Mucosa of stomach (tissue), 1 donor: ENCODE measurements at regions not wholly inside any gene's neighbourhood (a gene's known extent, or its start where the extent isn't known, plus 50 kb on each side); places are given as distances from the start of the nearest gene placed in this dataset.
"Not testable (repeated sequence)": the region's sequence is repeated elsewhere in the genome, so short reads cannot be mapped to it uniquely, and the experiment has no call there.

ENCODE experiments used
- H3K27me3 ChIP-seq: one replicate; pipeline ENCODE4 v1.7.0; 2013; ENCODE audit warnings: mild to moderate bottlenecking, low read length; ENCODE audit not compliant: control insufficient read depth, insufficient read depth
- H3K36me3 ChIP-seq: one replicate; pipeline ENCODE4 v1.7.0; 2013; ENCODE audit warnings: low read length; ENCODE audit not compliant: control insufficient read depth, insufficient read depth
- H3K4me1 ChIP-seq: one replicate; pipeline ENCODE4 v1.7.0; 2013; ENCODE audit warnings: mild to moderate bottlenecking, low read length; ENCODE audit not compliant: control insufficient read depth, insufficient read depth
- H3K4me3 ChIP-seq: one replicate; pipeline ENCODE4 v1.7.0; 2013; ENCODE audit warnings: low read length
- H3K9ac ChIP-seq: one replicate; pipeline ENCODE4 v1.7.0; 2013; ENCODE audit warnings: mild to moderate bottlenecking, low read length, moderate library complexity
- H3K9me3 ChIP-seq: one replicate; pipeline ENCODE4 v1.7.0; 2013; ENCODE audit warnings: mild to moderate bottlenecking, low read length, moderate library complexity; ENCODE audit not compliant: control insufficient read depth
- donor health status: Pancreatic carcinoma.

DNA sequence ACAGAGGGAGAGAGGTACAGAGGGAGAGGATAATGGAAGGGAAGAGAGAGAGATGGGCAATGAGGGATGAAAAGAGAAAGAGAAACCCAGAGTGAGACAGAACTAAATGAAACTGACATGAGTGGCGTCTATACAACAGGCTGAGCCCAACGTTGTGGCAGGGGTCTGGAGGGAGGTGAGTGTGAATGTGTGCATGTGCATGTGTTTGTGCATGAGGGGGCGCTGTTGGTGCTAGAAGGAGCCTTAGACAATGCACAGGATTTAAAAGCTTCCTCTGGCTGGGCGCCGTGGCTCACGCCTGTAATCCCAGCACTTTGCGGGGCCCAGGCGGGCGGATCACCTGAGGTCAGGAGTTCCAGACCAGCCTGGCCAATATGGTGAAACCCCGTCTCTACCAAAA, 454.8 kb upstream of the CDH11 start:
- H3K4me3 ChIP-seq = no peak overlapping the region
- no peaks in the 10 kb centered on the region for H3K36me3 ChIP-seq
- no peak overlapping the region for H3K9ac ChIP-seq
- no peaks in the 10 kb centered on the region for H3K9me3 ChIP-seq
- H3K27me3 ChIP-seq = no peaks in the 10 kb centered on the region
- no peaks in the 10 kb centered on the region for H3K4me1 ChIP-seq

DNA sequence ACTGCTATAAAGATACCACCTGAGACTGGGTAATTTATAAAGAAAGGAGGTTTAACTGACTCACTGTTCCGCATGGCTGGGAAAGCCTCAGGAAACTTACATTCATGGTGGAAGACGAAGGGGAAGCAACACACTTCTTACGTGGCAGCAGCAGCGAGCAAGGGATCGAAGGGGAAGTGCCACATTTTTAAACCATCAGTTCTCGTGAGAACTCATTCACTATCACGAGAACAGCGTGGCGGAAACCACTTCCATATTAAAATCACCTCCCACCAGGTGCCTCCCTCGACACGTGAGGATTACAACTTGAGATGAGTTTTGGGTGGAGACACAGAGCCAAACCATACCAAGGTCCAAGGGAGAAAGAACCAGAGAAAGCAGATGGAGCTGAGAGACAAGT, 454.3 kb upstream of the CDH11 start:
- H3K9me3 ChIP-seq = no peaks in the 10 kb centered on the region
- H3K27me3 ChIP-seq = no peaks in the 10 kb centered on the region
- H3K4me3 ChIP-seq = no peak overlapping the region

DNA sequence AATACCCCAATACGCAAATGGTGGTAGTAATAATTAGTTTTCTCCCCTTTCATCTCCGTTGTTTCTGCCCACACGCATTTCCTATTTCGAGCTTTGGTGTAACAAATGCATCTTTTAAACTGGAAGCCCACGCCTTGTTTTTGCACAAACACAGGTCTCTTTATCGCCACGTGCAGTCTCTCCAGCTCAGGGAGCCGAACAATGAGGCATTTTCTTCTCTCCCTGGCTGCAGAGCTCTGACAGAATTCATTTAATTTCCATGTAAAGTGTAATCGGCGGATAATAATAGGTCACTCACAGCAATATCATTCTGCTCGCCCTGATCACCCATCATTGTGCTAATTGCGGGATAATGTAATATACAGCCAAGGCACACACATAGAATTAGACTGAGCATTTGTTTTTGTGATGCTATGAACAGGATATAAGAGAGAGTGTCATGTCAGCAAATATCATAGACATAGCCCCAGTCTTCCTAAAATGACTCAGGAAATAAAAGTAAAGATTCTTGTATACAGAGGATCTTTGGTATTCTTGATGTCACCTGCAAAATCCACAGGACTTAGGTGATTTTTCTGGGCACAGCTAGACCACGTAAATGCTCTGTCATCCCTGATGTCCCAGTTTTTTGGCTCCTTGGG, 452.6 kb upstream of the CDH11 start:
- Histone ChIP-seq H3K4me3 (no peak overlapping the region), H3K4me1 (no peaks in the 10 kb centered on the region), H3K9ac (no peak overlapping the region), H3K36me3 (no peaks in the 10 kb centered on the region), H3K27me3 (no peaks in the 10 kb centered on the region), H3K9me3 (no peaks in the 10 kb centered on the region)

More for the DNA sequence above, 454.3 kb upstream of the CDH11 start:
- H3K4me1 ChIP-seq = no peaks in the 10 kb centered on the region
- no peak overlapping the region for H3K9ac ChIP-seq
- H3K36me3 ChIP-seq = no peaks in the 10 kb centered on the region

GRCh38 chr16:65572156-65572555, 450.3 kb upstream of the CDH11 start:
- H3K9me3 ChIP-seq = no peaks in the 10 kb centered on the region
- no peaks in the 10 kb centered on the region for H3K27me3 ChIP-seq
- H3K36me3 ChIP-seq = no peaks in the 10 kb centered on the region

DNA sequence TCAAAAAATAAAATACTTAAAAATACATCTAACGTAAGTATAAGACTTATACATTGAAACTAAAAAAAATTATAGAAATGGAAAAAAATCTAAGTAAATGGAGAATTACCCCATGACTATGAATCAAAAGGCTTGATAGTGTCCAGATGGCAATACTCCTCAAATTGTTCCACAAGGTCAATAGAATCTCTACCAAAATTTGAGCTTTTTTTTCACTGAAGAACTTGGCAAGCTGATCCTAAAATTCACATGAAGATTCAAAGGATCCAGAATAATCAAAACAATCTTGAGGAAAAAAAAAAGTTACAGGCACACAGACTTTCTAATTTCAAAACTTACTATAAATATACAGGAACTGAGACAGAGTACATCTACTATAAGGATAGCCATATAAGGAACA, 448.4 kb upstream of the CDH11 start:
- Histone ChIP-seq H3K9ac (no peak overlapping the region), H3K36me3 (no peaks in the 10 kb centered on the region)

More at GRCh38 chr16:65572156-65572555, 450.3 kb upstream of the CDH11 start:
- H3K4me1 ChIP-seq = no peaks in the 10 kb centered on the region
- H3K9ac ChIP-seq = no peak overlapping the region
- H3K4me3 ChIP-seq = no peak overlapping the region

GRCh38 chr16:65559846-65560245, 438.0 kb upstream of the CDH11 start:
- H3K9ac ChIP-seq = no peak overlapping the region
- H3K27me3 ChIP-seq = no peaks in the 10 kb centered on the region
- no peaks in the 10 kb centered on the region for H3K4me1 ChIP-seq
- H3K36me3 ChIP-seq = no peaks in the 10 kb centered on the region
- H3K9me3 ChIP-seq = no peaks in the 10 kb centered on the region
- H3K4me3 ChIP-seq = no peak overlapping the region

More for the DNA sequence above, 448.4 kb upstream of the CDH11 start:
- Histone ChIP-seq H3K4me1 (no peaks in the 10 kb centered on the region), H3K27me3 (no peaks in the 10 kb centered on the region), H3K4me3 (no peak overlapping the region), H3K9me3 (no peaks in the 10 kb centered on the region)

DNA sequence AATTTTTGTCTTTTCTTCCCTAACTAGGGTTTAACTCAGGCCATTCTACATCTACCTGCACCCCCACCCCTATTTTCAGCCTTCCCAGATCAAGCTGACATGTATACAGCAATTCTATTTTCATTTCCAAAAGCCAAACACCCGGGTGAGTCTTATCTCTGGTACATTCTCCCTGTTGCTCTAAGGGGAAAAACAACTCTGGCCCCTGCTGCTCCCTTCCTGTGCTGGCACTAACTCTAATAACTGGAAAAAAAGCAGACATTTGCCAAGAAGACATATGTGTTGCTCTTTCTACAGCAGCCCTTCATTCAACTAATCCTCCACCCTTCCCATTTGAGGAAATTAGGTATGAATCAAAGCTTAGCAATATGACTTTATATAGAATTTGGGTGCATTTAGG, 427.8 kb upstream of the CDH11 start:
- H3K4me1 ChIP-seq, H3K9ac ChIP-seq, H3K9me3 ChIP-seq, H3K36me3 ChIP-seq, H3K4me3 ChIP-seq, H3K27me3 ChIP-seq: not testable (repeated sequence)

DNA sequence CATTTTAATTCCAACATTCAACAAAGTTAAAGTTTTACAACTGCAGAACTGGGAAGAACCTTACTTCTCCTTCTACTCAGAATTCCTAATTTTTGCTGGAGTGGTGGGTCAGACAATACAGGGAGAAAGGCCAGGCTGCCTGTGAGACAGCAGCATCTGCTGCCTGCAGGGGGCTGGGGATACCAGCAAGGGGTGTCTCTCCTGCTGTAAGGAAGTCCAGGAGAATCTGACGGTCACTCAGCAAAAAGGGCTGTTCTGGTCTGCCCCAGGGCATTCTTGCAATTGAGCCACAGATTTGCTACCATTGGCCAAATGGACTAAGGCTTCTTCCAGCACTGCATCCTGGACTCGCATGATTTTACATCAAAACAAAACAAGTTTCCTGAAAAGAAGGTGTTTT, 426.6 kb upstream of the CDH11 start:
- H3K27me3 ChIP-seq = no peaks in the 10 kb centered on the region
- H3K9me3 ChIP-seq = no peaks in the 10 kb centered on the region
- no peaks in the 10 kb centered on the region for H3K4me1 ChIP-seq
- no peak overlapping the region for H3K4me3 ChIP-seq
- H3K36me3 ChIP-seq = no peaks in the 10 kb centered on the region
- no peak overlapping the region for H3K9ac ChIP-seq

GRCh38 chr16:65547772-65548446, 426.0 kb upstream of the CDH11 start:
- Histone ChIP-seq H3K27me3 (no peaks in the 10 kb centered on the region), H3K9me3 (no peaks in the 10 kb centered on the region), H3K4me1 (no peaks in the 10 kb centered on the region), H3K9ac (no peak overlapping the region), H3K36me3 (no peaks in the 10 kb centered on the region), H3K4me3 (no peak overlapping the region)

DNA sequence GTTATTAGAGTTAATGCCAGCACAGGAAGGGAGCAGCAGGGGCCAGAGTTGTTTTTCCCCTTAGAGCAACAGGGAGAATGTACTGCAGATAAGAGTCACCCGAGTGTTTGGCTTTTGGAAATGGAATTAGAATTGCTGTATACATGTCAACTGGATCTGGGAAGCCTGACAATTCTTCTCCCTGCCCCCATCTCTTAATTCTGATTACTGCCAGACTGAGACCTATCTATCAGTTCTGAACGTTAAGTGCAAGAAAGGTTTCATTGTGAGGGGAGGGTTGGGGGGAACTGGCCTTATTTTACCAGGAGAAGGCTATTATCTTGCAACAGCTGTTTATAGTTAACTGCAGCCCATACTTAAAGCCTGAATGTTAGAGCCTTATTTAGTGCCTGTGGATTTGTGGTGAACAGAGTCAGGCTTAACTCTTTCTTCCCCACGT, 424.5 kb upstream of the CDH11 start:
- Histone ChIP-seq H3K36me3 (no peaks in the 10 kb centered on the region), H3K4me3 (no peak overlapping the region), H3K4me1 (no peaks in the 10 kb centered on the region), H3K9me3 (no peaks in the 10 kb centered on the region), H3K27me3 (no peaks in the 10 kb centered on the region), H3K9ac (no peak overlapping the region)

- H3K9me3 ChIP-seq = no peaks in the 10 kb centered on the region
- no peaks in the 10 kb centered on the region for H3K27me3 ChIP-seq
- no peak overlapping the region for H3K4me3 ChIP-seq
- no peak overlapping the region for H3K9ac ChIP-seq
- H3K4me1 ChIP-seq = no peaks in the 10 kb centered on the region
- no peaks in the 10 kb centered on the region for H3K36me3 ChIP-seq
These were observed 423.6 kb upstream of the CDH11 start for GRCh38 chr16:65545413-65545956.

- H3K4me3 ChIP-seq = no peak overlapping the region
- no peaks in the 10 kb centered on the region for H3K27me3 ChIP-seq
- no peaks in the 10 kb centered on the region for H3K36me3 ChIP-seq
- H3K9me3 ChIP-seq = no peaks in the 10 kb centered on the region
- H3K4me1 ChIP-seq = no peaks in the 10 kb centered on the region
- H3K9ac ChIP-seq = no peak overlapping the region
These were observed 422.2 kb upstream of the CDH11 start for GRCh38 chr16:65543781-65544740.
